ENCODE measurements at regions not wholly inside any gene's neighbourhood (a gene's known extent, or its start where the extent isn't known, plus 50 kb on each side); places are given as distances from the start of the nearest gene placed in this dataset.

GRCh38 chr18:8996771-8997432 is 105.6 kb upstream of the NDUFV2 start:
- in situ Hi-C loops (cut with MboI) (no loop called here), intact Hi-C loops (cut with micrococcal nuclease) (loop anchor here (2.0 kb wide), 1 partner anchor 58 kb away; no protein-coding TSS in a partner anchor)
- Histone ChIP-seq H3K27me3 (ENCODE audit: control insufficient read depth in 2 of 2, insufficient read depth in 2 of 2, low read length in 2 of 2) (no peaks in the 10 kb centered on the region), H3K4me3 (no peak overlapping the region), H3K9me1 (ENCODE audit: control insufficient read depth, insufficient read depth, low read length) (no peaks in the 10 kb centered on the region), H3K9me3 (replicated peaks; ENCODE audit: control insufficient read depth, insufficient read depth, low read depth, low read length) (peaks cover 11% of the 10 kb centered on the region), H4K20me1 (replicated peaks; ENCODE audit: control insufficient read depth, insufficient read depth, low read length) (no peaks in the 10 kb centered on the region), H3K9ac (ENCODE audit: insufficient read depth in 1 of 2, low read depth in 2 of 2, low read length in 2 of 2) (no peak overlapping the region), H3K79me2 (ENCODE audit: control insufficient read depth, insufficient read depth, low read length) (no peaks in the 10 kb centered on the region), H2AFZ (ENCODE audit: low read depth, low read length) (peak overlapping the region; percentile 11; the same call in 1 of the 2 replicates), H3K4me2 (ENCODE audit: insufficient read depth, low read length) (no peak overlapping the region), H3K4me1 (replicated peaks in 1 of 2; ENCODE audit: control insufficient read depth in 2 of 2, insufficient read depth in 2 of 2, low read length in 2 of 2) (peaks cover 14 to 52% of the 10 kb centered on the region in 2 experiments), H3K27ac (ENCODE audit: extremely low read depth, low read depth, low read length) (peak overlapping the region; percentile 60; the same call in 2 of the 3 replicates), H3K36me3 (ENCODE audit: control insufficient read depth, insufficient read depth, low read length) (no peaks in the 10 kb centered on the region; the same call in 2 of the 3 replicates)
- no peak for DNase-seq (ENCODE audit: extremely low read depth in 1 of 4, low spot score in 3 of 4)
- CTCF ChIA-PET (ENCODE audit: low intra/inter-chr PET ratio), result no interaction called here
- no TSS peak for BruUV-seq (replicated peaks)
- no peak for FAIRE-seq
- no peak for ATAC-seq
- 46% methylated on average over 3 of the region's 3 CpGs for WGBS (ENCODE audit: insufficient coverage, low coverage, missing lambda C conversion rate)
- POLR2A ChIA-PET, result interaction anchor here (0.6 to 5.0 kb wide), 7 partner anchors 9 to 292 kb away, joined by 3 to 26 read pairs (median 4); no protein-coding TSS in a partner anchor
- TF ChIP-seq CBX3 (IDR thresholded peaks at IDR 0.05; ENCODE audit: borderline replicate concordance in 1 of 2, low read length in 2 of 2) (peak in 1 of 2 experiments; percentile 87; a peak in 1 of 3 replicates), NFIC (IDR thresholded peaks at IDR 0.05) (no peak), NR2C2 (CRISPR knock-in tag; IDR thresholded peaks at IDR 0.05) (no peak), NR2C2 (tag; IDR thresholded peaks at IDR 0.05) (no peak), TRIM28 (IDR thresholded peaks at IDR 0.05) (peak; percentile 62; the same call in 1 of the 2 replicates), MCM3 (IDR thresholded peaks at IDR 0.05) (no peak), NFRKB (IDR thresholded peaks at IDR 0.05; ENCODE audit: low read depth) (no peak), RCOR1 (IDR thresholded peaks at IDR 0.05; ENCODE audit: borderline replicate concordance in 1 of 2, low read depth in 2 of 2, low read length in 2 of 2) (0 out of 4 replicates have a peak, but pooled peaks of 1 of the 2 experiments have one; percentile 15), SMARCE1 (IDR thresholded peaks at IDR 0.05) (no peak), ZNF561 (CRISPR knock-in tag; conservative IDR thresholded peaks at IDR 0.05) (no peak), PREB (CRISPR knock-in tag; IDR thresholded peaks at IDR 0.05) (no peak), WHSC1 (IDR thresholded peaks at IDR 0.05; ENCODE audit: low read length) (peak; percentile 87), MEF2D (tag; conservative IDR thresholded peaks at IDR 0.05; ENCODE audit: low read depth) (0 out of 2 replicates have a peak, but pooled peaks have one; percentile 20), ZNF696 (CRISPR knock-in tag; conservative IDR thresholded peaks at IDR 0.05) (no peak), CEBPG (CRISPR knock-in tag; IDR thresholded peaks at IDR 0.05) (no peak), CEBPG (tag; conservative IDR thresholded peaks at IDR 0.05 in 1 of 2, IDR thresholded peaks at IDR 0.05 in 1 of 2) (peak in 1 of 2 experiments; percentile 73; a peak in 2 of 4 replicates), CBX5 (IDR thresholded peaks at IDR 0.05; ENCODE audit: borderline replicate concordance, low read depth) (0 out of 2 replicates have a peak, but pooled peaks have one; percentile 23), DMBX1 (CRISPR knock-in tag; IDR thresholded peaks at IDR 0.05; ENCODE audit: borderline replicate concordance) (0 out of 2 replicates have a peak, but pooled peaks have one; percentile 53), ARID4B (CRISPR knock-in tag; IDR thresholded peaks at IDR 0.05) (peak; percentile 45; the same call in 1 of the 2 replicates)

Data from K562 (cell line).